H9 (cell line): ENCODE measurements at regions not wholly inside any gene's neighbourhood (a gene's known extent, or its start where the extent isn't known, plus 50 kb on each side); places are given as distances from the start of the nearest gene placed in this dataset.

Experiments used
- DNase-seq: peaks from one replicate; pipeline ENCODE4 v3.0.0-alpha.2; 2017
- H2AFZ ChIP-seq: one replicate; pipeline ENCODE4 v1.6.1; 2013; ENCODE audit warnings: mild to moderate bottlenecking, low read length, control low read depth, moderate library complexity
- H2AK5ac ChIP-seq: 2 replicates; pipeline ENCODE4 v1.6.1; 2013; ENCODE audit warnings: low read length, control low read depth, mixed read lengths; ENCODE audit not compliant: insufficient read length
- H2BK120ac ChIP-seq: one replicate; pipeline ENCODE4 v1.6.1; 2013; ENCODE audit warnings: low read depth, mild to moderate bottlenecking, low read length, control low read depth, inconsistent platforms; ENCODE audit not compliant: poor library complexity, severe bottlenecking
- H2BK12ac ChIP-seq: 2 replicates; pipeline ENCODE4 v1.6.1; 2013; ENCODE audit warnings: low read length, control low read depth, mixed read lengths, low read depth; ENCODE audit not compliant: insufficient read length
- H2BK15ac ChIP-seq: 2 replicates; pipeline ENCODE4 v1.6.1; 2013; ENCODE audit warnings: low read depth, low read length, control low read depth
- H2BK20ac ChIP-seq: one replicate; pipeline ENCODE4 v1.6.1; 2013; ENCODE audit warnings: low read depth, mild to moderate bottlenecking, low read length, control low read depth, inconsistent platforms; ENCODE audit not compliant: poor library complexity, severe bottlenecking
- H2BK5ac ChIP-seq: 2 replicates; pipeline ENCODE4 v1.6.1; 2013; ENCODE audit warnings: low read length, control low read depth, mixed read lengths; ENCODE audit not compliant: insufficient read length
- H3K14ac ChIP-seq: 2 replicates; pipeline ENCODE4 v1.6.1; 2013; ENCODE audit warnings: low read length, control low read depth; ENCODE audit not compliant: insufficient read depth
- H3K18ac ChIP-seq: 2 replicates; pipeline ENCODE4 v1.6.1; 2013; ENCODE audit warnings: low read depth, mild to moderate bottlenecking, mixed read lengths, low read length, control low read depth; ENCODE audit not compliant: insufficient read length
- H3K23ac ChIP-seq: 2 replicates; pipeline ENCODE4 v1.6.1; 2013; ENCODE audit warnings: low read length, control low read depth, mixed read lengths, low read depth; ENCODE audit not compliant: insufficient read length
- H3K23me2 ChIP-seq: 2 replicates; pipeline ENCODE4 v1.6.1; 2013; ENCODE audit warnings: low read depth, mild to moderate bottlenecking, mixed read lengths, low read length, control low read depth; ENCODE audit not compliant: insufficient read length, poor library complexity, severe bottlenecking
- H3K27ac ChIP-seq: 2 replicates; pipeline ENCODE4 v1.5.1; 2013; ENCODE audit warnings: low read length, control low read depth, mixed read lengths, low read depth; ENCODE audit not compliant: insufficient read length
- H3K27me3 ChIP-seq: 2 replicates; pipeline ENCODE4 v1.6.1; 2013; ENCODE audit warnings: low read length, control low read depth, inconsistent platforms; ENCODE audit not compliant: insufficient read depth
- H3K4ac ChIP-seq: 2 replicates; pipeline ENCODE4 v1.6.1; 2013; ENCODE audit warnings: low read depth, mild to moderate bottlenecking, control low read depth, inconsistent platforms, low read length, moderate library complexity
- H3K4me1 ChIP-seq: 2 replicates; pipeline ENCODE4 v1.6.1; 2013; ENCODE audit warnings: low read length, control low read depth, inconsistent platforms; ENCODE audit not compliant: insufficient read depth
- H3K4me2 ChIP-seq: 2 replicates; pipeline ENCODE4 v1.6.1; 2013; ENCODE audit warnings: low read length, control low read depth, mixed read lengths; ENCODE audit not compliant: insufficient read length, insufficient read depth
- H3K56ac ChIP-seq: 2 replicates; pipeline ENCODE4 v1.6.1; 2013; ENCODE audit warnings: low read depth, mild to moderate bottlenecking, mixed read lengths, low read length, control low read depth; ENCODE audit not compliant: insufficient read length
- H3K79me1 ChIP-seq: 2 replicates; pipeline ENCODE4 v1.6.1; 2013; ENCODE audit warnings: low read depth, mild to moderate bottlenecking, moderate library complexity, low read length, control low read depth, inconsistent platforms; ENCODE audit not compliant: insufficient read depth, poor library complexity, severe bottlenecking
- H3K79me2 ChIP-seq: 2 replicates; pipeline ENCODE4 v1.6.1; 2013; ENCODE audit warnings: low read length, control low read depth, inconsistent platforms; ENCODE audit not compliant: insufficient read depth
- H3K9ac ChIP-seq: 2 replicates; pipeline ENCODE4 v1.6.1; 2013; ENCODE audit warnings: low read length, control low read depth, mixed read lengths; ENCODE audit not compliant: insufficient read length; ENCODE audit errors: extremely low read depth
- H3K9me3 ChIP-seq: one replicate; pipeline ENCODE4 v1.6.1; 2013; ENCODE audit warnings: low read depth, low read length, inconsistent platforms; ENCODE audit not compliant: control insufficient read depth
- H3T11ph ChIP-seq: one replicate; pipeline ENCODE4 v1.6.1; 2013; ENCODE audit warnings: mild to moderate bottlenecking, low read length, control low read depth, inconsistent platforms
- H4K20me1 ChIP-seq: one replicate; pipeline ENCODE4 v1.6.1; 2013; ENCODE audit not compliant: control insufficient read depth, insufficient read length, insufficient read depth
- H4K5ac ChIP-seq: 2 replicates; pipeline ENCODE4 v1.6.1; 2013; ENCODE audit warnings: low read depth, mild to moderate bottlenecking, mixed read lengths, low read length, control low read depth; ENCODE audit not compliant: insufficient read length
- H4K8ac ChIP-seq: replicated peaks from 2 replicates; pipeline ENCODE4 v1.6.1; 2013; ENCODE audit warnings: low read length, control low read depth, mixed read lengths, low read depth; ENCODE audit not compliant: insufficient read length
- H4K91ac ChIP-seq: 2 replicates; pipeline ENCODE4 v1.6.1; 2013; ENCODE audit warnings: low read depth, mild to moderate bottlenecking, moderate library complexity, mixed read lengths, low read length, control low read depth; ENCODE audit not compliant: insufficient read length
- H3K27ac Mint-ChIP-seq, 3 experiments: 2 replicates in 2 of 3; 3 replicates in 1 of 3; pipeline ENCODE4 v1.8.0; 2020 to 2021; ENCODE audit warnings: mixed read lengths in 3 of 3, mild to moderate bottlenecking in 1 of 3, moderate library complexity in 1 of 3
- H3K27me3 Mint-ChIP-seq: 2 replicates; pipeline ENCODE4 v1.8.0; 2021; ENCODE audit warnings: low read depth, mild to moderate bottlenecking, moderate library complexity, mixed read lengths
- H3K36me3 Mint-ChIP-seq, 3 experiments: 2 replicates in 2 of 3; 3 replicates in 1 of 3; pipeline ENCODE4 v1.8.0; 2020 to 2021; ENCODE audit warnings: low read depth in 3 of 3, mixed read lengths in 3 of 3; ENCODE audit not compliant: insufficient read depth in 1 of 3
- H3K4me1 Mint-ChIP-seq, 2 experiments: 2 replicates each; pipeline ENCODE4 v1.8.0; 2020; ENCODE audit warnings: mixed read lengths in 2 of 2
- H3K4me3 Mint-ChIP-seq, 2 experiments: 2 replicates in 1 of 2; 3 replicates in 1 of 2; pipeline ENCODE4 v1.8.0; 2020 to 2021; ENCODE audit warnings: mild to moderate bottlenecking in 2 of 2, mixed read lengths in 2 of 2, moderate library complexity in 1 of 2
- H3K9me3 Mint-ChIP-seq, 2 experiments: 2 replicates in 1 of 2; 3 replicates in 1 of 2; pipeline ENCODE4 v1.8.0; 2020; ENCODE audit warnings: mild to moderate bottlenecking in 2 of 2, mixed read lengths in 2 of 2, moderate library complexity in 1 of 2
- WGBS: extraction: QIAGEN DNeasy Blood & Tissue Kit; methylation state at CpG from one replicate; pipeline ENCODE4 v1.1.7; 2013; ENCODE audit warnings: missing lambda C conversion rate, low lambda C conversion rate, mixed read lengths; ENCODE audit not compliant: insufficient read length; ENCODE audit errors: extremely low coverage; 5-methylcytosine and 5-hydroxymethylcytosine counted together
- TF ChIP-seq, protein P1 (sequence below): fragments of 200-600 bp; sonication (generic); conservative IDR thresholded peaks from 3 replicates; pipeline ENCODE4 v1.8.0; 2021; ENCODE audit warnings: antibody characterized with exemption, mild to moderate bottlenecking

DNA sequence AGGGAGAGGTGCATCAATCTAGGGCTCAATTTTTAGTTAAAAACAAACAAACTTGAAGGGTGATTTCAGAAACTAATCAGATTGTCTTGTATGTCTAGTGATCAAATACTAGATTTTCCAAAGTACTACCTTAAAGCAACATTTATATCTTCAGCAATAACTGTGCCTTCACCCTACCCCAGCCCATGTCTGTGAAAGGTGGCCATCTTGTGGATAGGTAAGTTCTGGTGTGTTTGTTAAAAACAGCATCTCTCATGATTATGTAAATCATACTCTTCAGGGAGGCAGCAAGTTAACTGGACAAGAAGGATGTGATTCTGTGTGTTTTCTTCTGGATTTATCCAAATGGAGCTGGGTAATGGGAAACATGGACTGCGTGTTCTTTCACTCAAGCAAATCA, 81.4 kb upstream of the ACSL1 start:
- H3K9me3 Mint-ChIP-seq, result peaks cover 5 to 27% of the 10 kb centered on the region in 2 experiments
- H3K27ac ChIP-seq, result no peak overlapping the region
- H3K9me3 ChIP-seq, result peaks cover 13% of the 10 kb centered on the region
- H3K27ac Mint-ChIP-seq, result no peak overlapping the region
- no peaks in the 10 kb centered on the region for H4K20me1 ChIP-seq
- H2BK5ac ChIP-seq, result no peak overlapping the region
- no peak overlapping the region for H2BK12ac ChIP-seq
- H3K27me3 ChIP-seq, result no peaks in the 10 kb centered on the region
- no peaks in the 10 kb centered on the region for H3K23me2 ChIP-seq
- no peak overlapping the region for H2AFZ ChIP-seq
- no CpG with 5 or more reads among the region's 1 CpG for WGBS
- H3K4me1 Mint-ChIP-seq, result no peaks in the 10 kb centered on the region
- no peak overlapping the region for H4K5ac ChIP-seq
- no peak overlapping the region for H3K4ac ChIP-seq
- peaks cover 1% of the 10 kb centered on the region for H3K27me3 Mint-ChIP-seq
- peaks cover under 1 to 7% (median 7%) of the 10 kb centered on the region in 3 experiments; a peak in 5 of 7 replicates for H3K36me3 Mint-ChIP-seq
- H3K9ac ChIP-seq, result no peak overlapping the region
- no peak overlapping the region for H2BK20ac ChIP-seq
- no peak overlapping the region for H3K14ac ChIP-seq
- DNase-seq, result no peak
- H4K8ac ChIP-seq, result no peak overlapping the region
- no peak overlapping the region for H3K18ac ChIP-seq
- no peak overlapping the region for H2BK120ac ChIP-seq
- TF ChIP-seq, protein P1, sequence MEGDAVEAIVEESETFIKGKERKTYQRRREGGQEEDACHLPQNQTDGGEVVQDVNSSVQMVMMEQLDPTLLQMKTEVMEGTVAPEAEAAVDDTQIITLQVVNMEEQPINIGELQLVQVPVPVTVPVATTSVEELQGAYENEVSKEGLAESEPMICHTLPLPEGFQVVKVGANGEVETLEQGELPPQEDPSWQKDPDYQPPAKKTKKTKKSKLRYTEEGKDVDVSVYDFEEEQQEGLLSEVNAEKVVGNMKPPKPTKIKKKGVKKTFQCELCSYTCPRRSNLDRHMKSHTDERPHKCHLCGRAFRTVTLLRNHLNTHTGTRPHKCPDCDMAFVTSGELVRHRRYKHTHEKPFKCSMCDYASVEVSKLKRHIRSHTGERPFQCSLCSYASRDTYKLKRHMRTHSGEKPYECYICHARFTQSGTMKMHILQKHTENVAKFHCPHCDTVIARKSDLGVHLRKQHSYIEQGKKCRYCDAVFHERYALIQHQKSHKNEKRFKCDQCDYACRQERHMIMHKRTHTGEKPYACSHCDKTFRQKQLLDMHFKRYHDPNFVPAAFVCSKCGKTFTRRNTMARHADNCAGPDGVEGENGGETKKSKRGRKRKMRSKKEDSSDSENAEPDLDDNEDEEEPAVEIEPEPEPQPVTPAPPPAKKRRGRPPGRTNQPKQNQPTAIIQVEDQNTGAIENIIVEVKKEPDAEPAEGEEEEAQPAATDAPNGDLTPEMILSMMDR, result no peak
- H4K91ac ChIP-seq, result no peak overlapping the region
- H3K79me2 ChIP-seq, result no peaks in the 10 kb centered on the region
- no peak overlapping the region for H2BK15ac ChIP-seq
- no peaks in the 10 kb centered on the region for H3K79me1 ChIP-seq
- H3K4me2 ChIP-seq, result no peak overlapping the region
- no peak overlapping the region for H3K23ac ChIP-seq
- H2AK5ac ChIP-seq, result no peak overlapping the region
- H3K4me1 ChIP-seq, result no peaks in the 10 kb centered on the region
- no peak overlapping the region for H3T11ph ChIP-seq
- no peak overlapping the region for H3K56ac ChIP-seq
- no peak overlapping the region for H3K4me3 Mint-ChIP-seq
